ENCODE measurements at regions not wholly inside any gene's neighbourhood (a gene's known extent, or its start where the extent isn't known, plus 50 kb on each side); places are given as distances from the start of the nearest gene placed in this dataset.

GRCh38 chr5:167479779-167480178 is 811.7 kb upstream of the WWC1 start:
- H3K4me3 Mint-ChIP-seq = no peak overlapping the region
- H3K27me3 Mint-ChIP-seq = no peaks in the 10 kb centered on the region
- CTCF ChIA-PET = no interaction called here
- H3K36me3 Mint-ChIP-seq (ENCODE audit: low read depth) = no peaks in the 10 kb centered on the region
- POLR2A ChIA-PET = no interaction called here
- no peaks in the 10 kb centered on the region for H3K4me1 Mint-ChIP-seq (ENCODE audit: low read depth)
- H3K9me3 Mint-ChIP-seq = peaks cover 2% of the 10 kb centered on the region
- DNase-seq (no peak), ATAC-seq (no peak)
- no peak for TF ChIP-seq CTCF (IDR thresholded peaks at IDR 0.05)
- no peak overlapping the region for H3K27ac Mint-ChIP-seq
- intact Hi-C loops (cut with micrococcal nuclease) = no loop called here

- no peak for DNase-seq
- H3K4me3 Mint-ChIP-seq = no peak overlapping the region
- POLR2A ChIA-PET = no interaction called here
- ATAC-seq = no peak
- no peaks in the 10 kb centered on the region for H3K4me1 Mint-ChIP-seq (ENCODE audit: low read depth)
- TF ChIP-seq CTCF (IDR thresholded peaks at IDR 0.05) = no peak
- H3K27me3 Mint-ChIP-seq = no peaks in the 10 kb centered on the region
- H3K27ac Mint-ChIP-seq = no peak overlapping the region
- intact Hi-C loops (cut with micrococcal nuclease) = no loop called here
- CTCF ChIA-PET = no interaction called here
- H3K9me3 Mint-ChIP-seq = peaks cover 2% of the 10 kb centered on the region
- no peaks in the 10 kb centered on the region for H3K36me3 Mint-ChIP-seq (ENCODE audit: low read depth)
Observed at GRCh38 chr5:167481345-167481744, 810.1 kb upstream of the WWC1 start.

GRCh38 chr5:167482555-167482954 is 808.9 kb upstream of the WWC1 start:
- Mint-ChIP-seq H3K36me3 (ENCODE audit: low read depth) (no peaks in the 10 kb centered on the region), H3K9me3 (peaks cover 2% of the 10 kb centered on the region), H3K4me3 (no peak overlapping the region), H3K4me1 (ENCODE audit: low read depth) (no peaks in the 10 kb centered on the region), H3K27me3 (no peaks in the 10 kb centered on the region), H3K27ac (no peak overlapping the region)
- no peak for TF ChIP-seq CTCF (IDR thresholded peaks at IDR 0.05)
- DNase-seq (no peak), ATAC-seq (no peak)
- ChIA-PET POLR2A (no interaction called here), CTCF (no interaction called here)
- intact Hi-C loops (cut with micrococcal nuclease) = no loop called here

- no peaks in the 10 kb centered on the region for H3K4me1 Mint-ChIP-seq (ENCODE audit: low read depth)
- no peak for ATAC-seq
- CTCF ChIA-PET = no interaction called here
- no peak for TF ChIP-seq CTCF (IDR thresholded peaks at IDR 0.05)
- H3K9me3 Mint-ChIP-seq = peaks cover 2% of the 10 kb centered on the region
- no peak for DNase-seq
- intact Hi-C loops (cut with micrococcal nuclease) = no loop called here
- POLR2A ChIA-PET = no interaction called here
- no peaks in the 10 kb centered on the region for H3K27me3 Mint-ChIP-seq
- no peaks in the 10 kb centered on the region for H3K36me3 Mint-ChIP-seq (ENCODE audit: low read depth)
- no peak overlapping the region for H3K4me3 Mint-ChIP-seq
- no peak overlapping the region for H3K27ac Mint-ChIP-seq
Observed at GRCh38 chr5:167485061-167485774, 806.2 kb upstream of the WWC1 start.

GRCh38 chr5:167488371-167488770 is 803.1 kb upstream of the WWC1 start:
- intact Hi-C loops (cut with micrococcal nuclease) = no loop called here
- ATAC-seq = no peak
- no peak for DNase-seq
- no peak overlapping the region for H3K4me3 Mint-ChIP-seq
- ChIA-PET POLR2A (no interaction called here), CTCF (no interaction called here)
- H3K9me3 Mint-ChIP-seq = peaks cover 5% of the 10 kb centered on the region
- no peaks in the 10 kb centered on the region for H3K27me3 Mint-ChIP-seq
- no peak overlapping the region for H3K27ac Mint-ChIP-seq
- H3K36me3 Mint-ChIP-seq (ENCODE audit: low read depth) = no peaks in the 10 kb centered on the region
- TF ChIP-seq CTCF (IDR thresholded peaks at IDR 0.05) = no peak
- no peaks in the 10 kb centered on the region for H3K4me1 Mint-ChIP-seq (ENCODE audit: low read depth)

Measured in activated CD8-positive, alpha-beta T cell treated with anti-CD3 and anti-CD28 coated beads for 36 hours (primary cell).